Endodermal cell (in vitro differentiated cells): ENCODE measurements at regions not wholly inside any gene's neighbourhood (a gene's known extent, or its start where the extent isn't known, plus 50 kb on each side); places are given as distances from the start of the nearest gene placed in this dataset.

Source experiments
- DNase-seq: peaks from one replicate; pipeline ENCODE4 v3.0.0-alpha.2; 2017
- H3K27ac ChIP-seq: 2 replicates; pipeline ENCODE4 v1.5.1; 2013; ENCODE audit warnings: mild to moderate bottlenecking, low read depth, low read length, moderate library complexity
- H3K27me3 ChIP-seq: 2 replicates; pipeline ENCODE4 v1.6.1; 2013; ENCODE audit warnings: mild to moderate bottlenecking, low read length, moderate library complexity; ENCODE audit not compliant: insufficient read depth, control insufficient read depth, poor library complexity, severe bottlenecking
- H3K36me3 ChIP-seq: 2 replicates; pipeline ENCODE4 v1.7.0; 2013; ENCODE audit warnings: mild to moderate bottlenecking, low read length, moderate library complexity; ENCODE audit not compliant: control insufficient read depth, insufficient read depth
- H3K4me1 ChIP-seq: one replicate; pipeline ENCODE4 v1.7.0; 2013; ENCODE audit warnings: low read length; ENCODE audit not compliant: control insufficient read depth, insufficient read depth
- H3K4me3 ChIP-seq: 2 replicates; pipeline ENCODE4 v1.5.1; 2013; ENCODE audit warnings: mild to moderate bottlenecking, low read length, moderate library complexity
- H3K9ac ChIP-seq: 2 replicates; pipeline ENCODE4 v1.6.1; 2013; ENCODE audit warnings: mild to moderate bottlenecking, low read length, moderate library complexity; ENCODE audit not compliant: poor library complexity, severe bottlenecking; ENCODE audit errors: extremely low read depth
- H3K9me3 ChIP-seq: 2 replicates; pipeline ENCODE4 v1.6.1; 2013; ENCODE audit warnings: mild to moderate bottlenecking, low read length, moderate library complexity; ENCODE audit not compliant: control insufficient read depth
- H3K27ac Mint-ChIP-seq: 2 replicates; pipeline ENCODE4 v1.8.0; 2020; ENCODE audit warnings: mixed read lengths
- H3K27me3 Mint-ChIP-seq: 2 replicates; pipeline ENCODE4 v1.8.0; 2021; ENCODE audit warnings: mild to moderate bottlenecking, mixed read lengths; ENCODE audit not compliant: insufficient read depth
- H3K36me3 Mint-ChIP-seq: 2 replicates; pipeline ENCODE4 v1.8.0; 2020; ENCODE audit warnings: low read depth, mixed read lengths
- H3K4me1 Mint-ChIP-seq: 2 replicates; pipeline ENCODE4 v1.8.0; 2020; ENCODE audit warnings: mixed read lengths
- H3K4me3 Mint-ChIP-seq: 2 replicates; pipeline ENCODE4 v1.8.0; 2020; ENCODE audit warnings: mild to moderate bottlenecking, moderate library complexity, mixed read lengths
- H3K9me3 Mint-ChIP-seq: 2 replicates; pipeline ENCODE4 v1.8.0; 2020; ENCODE audit warnings: mild to moderate bottlenecking, mixed read lengths
- WGBS, 2 experiments: methylation state at CpG; one replicate each; pipeline versions ENCODE4 v1.1.5 to v1.1.7; 2013; ENCODE audit warnings: missing lambda C conversion rate in 2 of 2, mixed read lengths in 1 of 2; ENCODE audit not compliant: insufficient coverage in 1 of 2, insufficient read length in 1 of 2; 5-methylcytosine and 5-hydroxymethylcytosine counted together
- TF ChIP-seq, protein P1 (sequence below): fragments of 200-600 bp; sonication (generic); conservative IDR thresholded peaks from 2 replicates; pipeline ENCODE4 v1.5.0; 2021; ENCODE audit warnings: antibody characterized with exemption, mild to moderate bottlenecking

DNA sequence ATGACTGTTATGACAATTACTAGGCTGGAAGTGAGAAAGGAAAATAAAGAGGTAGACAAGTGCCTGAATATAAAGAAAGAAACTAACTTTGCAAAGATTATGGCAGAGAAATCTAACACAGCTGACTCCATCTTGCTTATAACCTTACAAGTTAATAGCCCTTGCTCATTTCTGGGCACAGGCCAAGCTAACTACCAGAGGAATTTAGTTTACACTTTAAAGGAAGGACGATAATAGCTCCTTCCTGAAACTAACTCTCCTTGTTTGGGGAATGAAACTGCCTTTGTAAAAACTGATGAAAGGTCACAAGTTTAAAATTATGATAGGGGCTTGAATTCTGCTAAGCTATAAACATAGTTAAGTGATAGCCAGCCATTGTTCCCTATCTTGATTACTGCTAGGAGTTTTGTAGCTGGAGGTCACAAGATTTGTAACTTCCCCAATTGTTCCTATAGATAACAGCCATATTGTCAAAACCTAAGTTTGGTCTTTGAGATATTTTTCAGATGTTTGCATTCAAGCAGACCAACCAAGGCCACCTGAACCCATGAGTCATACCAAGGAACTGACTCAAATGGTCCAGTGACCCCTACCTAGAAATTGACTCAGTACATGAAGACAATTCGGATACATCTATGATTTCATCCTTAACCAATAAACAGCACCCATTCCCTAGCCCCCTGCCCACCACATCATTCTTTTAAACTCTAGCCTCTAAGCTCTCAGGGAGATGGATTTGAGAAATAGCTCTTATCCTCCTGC lies 209.2 kb upstream of the LRATD1 start:
- no peaks in the 10 kb centered on the region for H3K36me3 Mint-ChIP-seq
- Histone ChIP-seq H3K4me1 (no peaks in the 10 kb centered on the region), H3K9ac (no peak overlapping the region), H3K9me3 (no peaks in the 10 kb centered on the region), H3K27ac (no peak overlapping the region), H3K27me3 (no peaks in the 10 kb centered on the region), H3K4me3 (no peak overlapping the region), H3K36me3 (no peaks in the 10 kb centered on the region)
- 75 to 79% methylated on average over 2 of the region's 2 CpGs for WGBS, 2 experiments
- peaks cover 11% of the 10 kb centered on the region for H3K4me1 Mint-ChIP-seq
- no peaks in the 10 kb centered on the region for H3K9me3 Mint-ChIP-seq
- TF ChIP-seq, protein P1, sequence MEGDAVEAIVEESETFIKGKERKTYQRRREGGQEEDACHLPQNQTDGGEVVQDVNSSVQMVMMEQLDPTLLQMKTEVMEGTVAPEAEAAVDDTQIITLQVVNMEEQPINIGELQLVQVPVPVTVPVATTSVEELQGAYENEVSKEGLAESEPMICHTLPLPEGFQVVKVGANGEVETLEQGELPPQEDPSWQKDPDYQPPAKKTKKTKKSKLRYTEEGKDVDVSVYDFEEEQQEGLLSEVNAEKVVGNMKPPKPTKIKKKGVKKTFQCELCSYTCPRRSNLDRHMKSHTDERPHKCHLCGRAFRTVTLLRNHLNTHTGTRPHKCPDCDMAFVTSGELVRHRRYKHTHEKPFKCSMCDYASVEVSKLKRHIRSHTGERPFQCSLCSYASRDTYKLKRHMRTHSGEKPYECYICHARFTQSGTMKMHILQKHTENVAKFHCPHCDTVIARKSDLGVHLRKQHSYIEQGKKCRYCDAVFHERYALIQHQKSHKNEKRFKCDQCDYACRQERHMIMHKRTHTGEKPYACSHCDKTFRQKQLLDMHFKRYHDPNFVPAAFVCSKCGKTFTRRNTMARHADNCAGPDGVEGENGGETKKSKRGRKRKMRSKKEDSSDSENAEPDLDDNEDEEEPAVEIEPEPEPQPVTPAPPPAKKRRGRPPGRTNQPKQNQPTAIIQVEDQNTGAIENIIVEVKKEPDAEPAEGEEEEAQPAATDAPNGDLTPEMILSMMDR, result no peak
- no peak overlapping the region for H3K4me3 Mint-ChIP-seq
- no peak overlapping the region for H3K27ac Mint-ChIP-seq
- no peak for DNase-seq
- no peaks in the 10 kb centered on the region for H3K27me3 Mint-ChIP-seq

DNA sequence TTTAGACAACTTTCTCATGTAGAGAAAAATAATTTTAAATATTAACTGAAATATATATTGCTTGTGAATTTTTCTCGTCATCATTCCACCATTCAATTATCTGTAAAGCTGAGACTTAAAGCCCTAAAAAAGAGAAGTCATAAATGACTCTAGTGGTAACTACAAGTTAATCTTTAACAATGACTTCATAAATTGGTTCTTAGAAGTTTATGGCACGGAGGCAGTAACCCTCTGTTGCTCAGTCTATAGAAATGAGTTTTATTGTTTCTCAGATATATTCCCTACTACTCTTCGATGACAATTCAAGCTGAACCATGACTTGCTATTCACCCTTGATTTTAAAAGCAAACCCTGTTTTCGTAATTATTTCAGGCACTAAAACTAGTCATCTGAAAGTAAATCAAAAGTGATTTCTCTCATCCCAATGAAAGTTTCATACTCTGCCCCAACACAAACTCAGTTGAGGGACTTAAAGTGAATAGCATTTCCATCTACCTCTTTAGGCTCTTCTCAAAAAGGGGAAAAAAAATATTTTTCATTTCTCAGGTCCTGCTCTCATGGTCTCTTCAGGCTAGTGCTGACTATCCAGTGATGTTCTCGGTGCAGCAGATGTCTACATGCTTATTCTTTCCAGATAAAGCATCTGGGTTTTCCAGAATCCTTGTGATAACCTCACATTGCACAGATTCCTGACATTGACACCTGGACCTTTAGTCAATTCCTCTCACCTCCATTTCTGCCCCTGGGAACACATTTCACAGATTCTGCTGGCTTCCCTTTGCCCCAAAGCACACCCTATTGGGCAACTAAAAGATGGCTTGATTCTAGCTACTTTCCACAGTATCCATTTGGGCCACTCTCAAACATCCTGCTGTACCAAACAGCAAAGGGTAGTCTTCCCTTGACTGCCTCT lies 207.8 kb upstream of the LRATD1 start:
- Mint-ChIP-seq H3K9me3 (no peaks in the 10 kb centered on the region), H3K27ac (no peak overlapping the region), H3K4me3 (no peak overlapping the region), H3K4me1 (peaks cover 8% of the 10 kb centered on the region), H3K27me3 (no peaks in the 10 kb centered on the region), H3K36me3 (no peaks in the 10 kb centered on the region)
- Histone ChIP-seq H3K36me3 (no peaks in the 10 kb centered on the region), H3K4me3 (no peak overlapping the region), H3K9me3 (no peaks in the 10 kb centered on the region), H3K27ac (no peak overlapping the region), H3K4me1 (no peaks in the 10 kb centered on the region), H3K27me3 (no peaks in the 10 kb centered on the region), H3K9ac (no peak overlapping the region)
- 94 to 96% methylated on average over 4 to 5 of the region's 5 CpGs for WGBS, 2 experiments
- TF ChIP-seq, protein P1, result no peak
- DNase-seq, result no peak

DNA sequence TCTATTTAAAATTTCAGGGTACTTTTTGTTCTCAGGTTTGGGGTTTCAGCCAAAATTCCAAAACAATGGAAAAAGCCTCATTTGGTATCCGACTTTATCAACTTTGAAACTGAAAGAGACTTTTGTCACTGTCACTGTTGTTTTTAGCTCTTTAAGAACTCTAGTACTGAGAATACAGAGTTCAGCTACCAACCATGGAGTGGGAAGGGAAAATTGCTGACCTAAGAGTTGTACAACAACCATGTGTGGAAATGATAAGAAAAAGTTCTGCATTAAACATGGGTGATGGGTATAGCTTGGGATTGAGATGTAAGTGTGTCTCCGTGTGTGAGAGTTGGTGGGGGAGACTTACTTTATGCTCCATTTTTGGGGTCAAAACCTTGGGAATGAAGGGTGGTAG lies 206.6 kb upstream of the LRATD1 start:
- no peak overlapping the region for H3K27ac Mint-ChIP-seq
- no peaks in the 10 kb centered on the region for H3K36me3 ChIP-seq
- no peaks in the 10 kb centered on the region for H3K27me3 Mint-ChIP-seq
- H3K4me1 Mint-ChIP-seq, result peaks cover 8% of the 10 kb centered on the region
- no peak overlapping the region for H3K27ac ChIP-seq
- no peak overlapping the region for H3K4me3 ChIP-seq
- no peaks in the 10 kb centered on the region for H3K9me3 ChIP-seq
- H3K36me3 Mint-ChIP-seq, result no peaks in the 10 kb centered on the region
- H3K9ac ChIP-seq, result no peak overlapping the region
- no peak overlapping the region for H3K4me3 Mint-ChIP-seq
- DNase-seq, result no peak
- no peaks in the 10 kb centered on the region for H3K27me3 ChIP-seq
- TF ChIP-seq, protein P1, result no peak
- no peaks in the 10 kb centered on the region for H3K9me3 Mint-ChIP-seq
- 93 to 100% methylated on average over 1 to 2 of the region's 2 CpGs for WGBS, 2 experiments
- H3K4me1 ChIP-seq, result no peaks in the 10 kb centered on the region
